ENCODE measurements at regions not wholly inside any gene's neighbourhood (a gene's known extent, or its start where the extent isn't known, plus 50 kb on each side); places are given as distances from the start of the nearest gene placed in this dataset.

GRCh38 chr15:62745621-62746225 lies 296.8 kb upstream of the TPM1 start:
- no peak for DNase-seq (ENCODE audit: low read depth)

GRCh38 chr15:62748196-62748595 lies 294.4 kb upstream of the TPM1 start:
- no peak for DNase-seq (ENCODE audit: low read depth)

- DNase-seq (ENCODE audit: low read depth): no peak
Measured at GRCh38 chr15:62749036-62749815, 293.3 kb upstream of the TPM1 start.

- DNase-seq (ENCODE audit: low read depth): no peak
Measured at GRCh38 chr15:62750471-62750870, 292.1 kb upstream of the TPM1 start.

GRCh38 chr15:62752657-62753517 lies 289.7 kb upstream of the TPM1 start:
- DNase-seq (ENCODE audit: low read depth): no peak

GRCh38 chr15:62753518-62754221 lies 288.9 kb upstream of the TPM1 start:
- no peak for DNase-seq (ENCODE audit: low read depth)

GRCh38 chr15:62756326-62756994 lies 286.1 kb upstream of the TPM1 start:
- DNase-seq (ENCODE audit: low read depth): no peak

- DNase-seq (ENCODE audit: low read depth): no peak
Measured at GRCh38 chr15:62756995-62757360, 285.6 kb upstream of the TPM1 start.

GRCh38 chr15:62757535-62757934 lies 285.0 kb upstream of the TPM1 start:
- DNase-seq (ENCODE audit: low read depth): no peak

GRCh38 chr15:62758126-62758951 lies 284.2 kb upstream of the TPM1 start:
- DNase-seq (ENCODE audit: low read depth): peak; percentile 94

- no peak for DNase-seq (ENCODE audit: low read depth)
Measured at GRCh38 chr15:62758952-62759349, 283.6 kb upstream of the TPM1 start.

GRCh38 chr15:62760538-62760937 lies 282.0 kb upstream of the TPM1 start:
- DNase-seq (ENCODE audit: low read depth): no peak

GRCh38 chr15:62765916-62766315 lies 276.6 kb upstream of the TPM1 start:
- no peak for DNase-seq (ENCODE audit: low read depth)

GRCh38 chr15:62766599-62766998 lies 275.9 kb upstream of the TPM1 start:
- no peak for DNase-seq (ENCODE audit: low read depth)

GRCh38 chr15:62769604-62770003 lies 272.9 kb upstream of the TPM1 start:
- peak; percentile 60 for DNase-seq (ENCODE audit: low read depth)

- DNase-seq (ENCODE audit: low read depth): no peak
Measured at GRCh38 chr15:62770111-62770660, 272.4 kb upstream of the TPM1 start.

- peak; percentile 79 for DNase-seq (ENCODE audit: low read depth)
Measured at GRCh38 chr15:62770752-62771151, 271.8 kb upstream of the TPM1 start.

- DNase-seq (ENCODE audit: low read depth): no peak
Measured at GRCh38 chr15:62771234-62771633, 271.3 kb upstream of the TPM1 start.

GRCh38 chr15:62773369-62774165 lies 269.0 kb upstream of the TPM1 start:
- no peak for DNase-seq (ENCODE audit: low read depth)

- DNase-seq (ENCODE audit: low read depth): no peak
Measured at GRCh38 chr15:62775932-62776331, 266.6 kb upstream of the TPM1 start.
